ENCODE measurements at regions not wholly inside any gene's neighbourhood (a gene's known extent, or its start where the extent isn't known, plus 50 kb on each side); places are given as distances from the start of the nearest gene placed in this dataset.

DNA sequence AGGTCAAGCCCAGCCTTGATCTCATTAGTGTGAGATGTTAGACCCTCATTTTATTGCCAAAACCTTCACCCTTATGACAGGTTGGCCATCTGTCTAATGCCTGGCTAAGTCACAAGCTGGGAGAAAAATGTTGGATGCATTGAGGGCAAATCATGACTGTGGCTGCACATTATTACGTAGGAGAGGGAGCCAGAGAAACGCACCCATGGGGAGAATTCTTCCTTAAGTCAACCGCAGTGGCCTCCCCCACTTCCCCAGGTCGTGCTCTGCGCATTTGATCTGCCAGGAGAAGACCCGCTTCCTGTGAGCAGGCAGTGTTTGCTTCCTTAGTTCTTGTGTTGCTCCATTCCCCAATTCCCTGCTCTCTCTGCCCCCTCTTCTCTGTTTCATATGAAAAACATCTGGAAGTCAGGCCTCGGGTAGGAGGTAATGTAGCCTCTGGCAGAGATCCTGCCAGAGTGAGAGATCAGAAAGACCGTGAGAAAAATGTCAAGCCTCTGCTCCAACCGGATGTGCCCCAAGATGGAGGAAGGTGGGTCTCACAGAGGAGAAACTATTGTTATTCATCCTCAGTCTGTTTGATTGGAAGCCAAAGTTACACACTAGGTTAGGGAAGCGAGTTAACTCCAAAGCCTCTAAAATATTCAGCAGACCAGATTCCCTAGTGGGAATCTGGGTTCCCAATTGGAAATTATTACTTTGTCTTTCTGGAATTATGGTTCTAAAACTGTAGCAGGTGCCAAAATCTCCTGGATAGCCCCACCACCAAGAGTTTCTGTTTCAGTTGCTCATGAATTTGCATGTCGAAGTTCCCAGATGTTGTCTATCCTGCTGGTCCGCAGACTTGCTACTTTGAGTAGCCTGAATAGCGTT is 144.3 kb upstream of the PELI1 start:
- TF ChIP-seq, protein P1, sequence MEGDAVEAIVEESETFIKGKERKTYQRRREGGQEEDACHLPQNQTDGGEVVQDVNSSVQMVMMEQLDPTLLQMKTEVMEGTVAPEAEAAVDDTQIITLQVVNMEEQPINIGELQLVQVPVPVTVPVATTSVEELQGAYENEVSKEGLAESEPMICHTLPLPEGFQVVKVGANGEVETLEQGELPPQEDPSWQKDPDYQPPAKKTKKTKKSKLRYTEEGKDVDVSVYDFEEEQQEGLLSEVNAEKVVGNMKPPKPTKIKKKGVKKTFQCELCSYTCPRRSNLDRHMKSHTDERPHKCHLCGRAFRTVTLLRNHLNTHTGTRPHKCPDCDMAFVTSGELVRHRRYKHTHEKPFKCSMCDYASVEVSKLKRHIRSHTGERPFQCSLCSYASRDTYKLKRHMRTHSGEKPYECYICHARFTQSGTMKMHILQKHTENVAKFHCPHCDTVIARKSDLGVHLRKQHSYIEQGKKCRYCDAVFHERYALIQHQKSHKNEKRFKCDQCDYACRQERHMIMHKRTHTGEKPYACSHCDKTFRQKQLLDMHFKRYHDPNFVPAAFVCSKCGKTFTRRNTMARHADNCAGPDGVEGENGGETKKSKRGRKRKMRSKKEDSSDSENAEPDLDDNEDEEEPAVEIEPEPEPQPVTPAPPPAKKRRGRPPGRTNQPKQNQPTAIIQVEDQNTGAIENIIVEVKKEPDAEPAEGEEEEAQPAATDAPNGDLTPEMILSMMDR (IDR thresholded peaks at IDR 0.05; ENCODE audit: low read depth, low read length, missing control alignments): no peak
- DNase-seq (ENCODE audit: extremely low read depth, low read depth): peak; percentile 95
- no peak overlapping the region for H3K4me3 ChIP-seq (replicated peaks; ENCODE audit: low read depth, low read length)

DNA sequence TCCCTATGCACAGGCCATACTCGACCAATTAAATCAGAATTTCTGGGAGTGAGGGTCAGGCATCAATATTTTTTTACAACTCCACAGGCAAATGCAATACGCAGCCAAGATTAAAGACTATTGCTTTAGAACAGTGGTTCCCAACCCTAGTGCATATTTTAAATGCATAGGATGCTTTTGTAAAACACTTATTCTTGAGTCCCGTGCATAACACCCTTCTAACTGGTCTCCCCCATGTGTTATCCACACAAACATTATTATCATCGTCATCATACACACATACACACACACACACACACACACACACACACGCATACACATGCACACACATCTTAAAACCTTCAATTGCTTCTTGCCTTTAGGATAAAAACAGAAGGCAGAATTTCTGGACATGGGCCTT is 145.0 kb upstream of the PELI1 start:
- DNase-seq (ENCODE audit: extremely low read depth, low read depth): no peak
- TF ChIP-seq, protein P1 (IDR thresholded peaks at IDR 0.05; ENCODE audit: low read depth, low read length, missing control alignments): no peak
- no peak overlapping the region for H3K4me3 ChIP-seq (replicated peaks; ENCODE audit: low read depth, low read length)

GRCh38 chr2:64289737-64290136 is 145.5 kb upstream of the PELI1 start:
- no peak overlapping the region for H3K4me3 ChIP-seq (replicated peaks; ENCODE audit: low read depth, low read length)
- TF ChIP-seq, protein P1 (IDR thresholded peaks at IDR 0.05; ENCODE audit: low read depth, low read length, missing control alignments): no peak
- no peak for DNase-seq (ENCODE audit: extremely low read depth, low read depth)

DNA sequence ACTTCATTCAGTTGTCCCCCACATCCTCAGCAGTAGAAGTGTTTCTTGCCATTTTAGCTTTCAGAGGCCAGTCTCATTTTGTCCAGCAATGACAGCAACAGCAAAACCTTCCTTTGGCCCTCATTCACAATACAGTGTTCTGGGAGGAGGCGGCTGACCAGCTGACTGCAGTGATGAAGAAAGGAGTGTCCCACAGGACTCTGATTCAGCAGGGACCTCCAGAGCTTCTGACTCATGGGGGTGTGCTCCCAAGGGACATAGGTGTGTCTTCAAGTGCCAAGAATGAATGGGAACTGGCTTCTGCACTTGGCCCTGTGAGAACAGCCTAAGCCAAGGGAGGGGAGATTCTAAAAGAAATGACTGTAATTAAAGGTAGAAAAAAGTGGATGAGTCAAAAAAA is 147.0 kb upstream of the PELI1 start:
- no peak overlapping the region for H3K4me3 ChIP-seq (replicated peaks; ENCODE audit: low read depth, low read length)
- TF ChIP-seq, protein P1 (IDR thresholded peaks at IDR 0.05; ENCODE audit: low read depth, low read length, missing control alignments): no peak
- no peak for DNase-seq (ENCODE audit: extremely low read depth, low read depth)

- no peak for DNase-seq (ENCODE audit: extremely low read depth, low read depth)
- no peak overlapping the region for H3K4me3 ChIP-seq (replicated peaks; ENCODE audit: low read depth, low read length)
- TF ChIP-seq, protein P1 (IDR thresholded peaks at IDR 0.05; ENCODE audit: low read depth, low read length, missing control alignments): no peak
Observed at GRCh38 chr2:64295326-64296139, 151.3 kb upstream of the PELI1 start.

GRCh38 chr2:64296140-64296480 is 151.9 kb upstream of the PELI1 start:
- TF ChIP-seq, protein P1 (IDR thresholded peaks at IDR 0.05; ENCODE audit: low read depth, low read length, missing control alignments): no peak
- peak; percentile 56 for DNase-seq (ENCODE audit: extremely low read depth, low read depth)
- H3K4me3 ChIP-seq (replicated peaks; ENCODE audit: low read depth, low read length): no peak overlapping the region
